ENCODE measurements at regions not wholly inside any gene's neighbourhood (a gene's known extent, or its start where the extent isn't known, plus 50 kb on each side); places are given as distances from the start of the nearest gene placed in this dataset.

GRCh38 chr11:97279341-97279740, 889.5 kb downstream of the JRKL start:
- Histone ChIP-seq H3K4me3 (ENCODE audit: low read depth, low read length) (no peak overlapping the region), H3K36me3 (replicated peaks) (no peaks in the 10 kb centered on the region), H3K27ac (no peak overlapping the region), H3K27me3 (replicated peaks) (no peaks in the 10 kb centered on the region)
- no peak for DNase-seq
- in situ Hi-C loops (cut with HindIII; ENCODE audit: low pct_ligation_motif_present, low sequenced_read_pairs), result no loop called here
- no peak for TF ChIP-seq CTCF (IDR thresholded peaks at IDR 0.05; ENCODE audit: low read depth, low read length, missing control alignments)

GRCh38 chr11:97280347-97280746, 890.5 kb downstream of the JRKL start:
- Histone ChIP-seq H3K36me3 (replicated peaks) (no peaks in the 10 kb centered on the region), H3K4me3 (ENCODE audit: low read depth, low read length) (no peak overlapping the region), H3K27me3 (replicated peaks) (no peaks in the 10 kb centered on the region), H3K27ac (no peak overlapping the region)
- no peak for TF ChIP-seq CTCF (IDR thresholded peaks at IDR 0.05; ENCODE audit: low read depth, low read length, missing control alignments)
- in situ Hi-C loops (cut with HindIII; ENCODE audit: low pct_ligation_motif_present, low sequenced_read_pairs), result no loop called here
- DNase-seq, result no peak

GRCh38 chr11:97289823-97290222, 900.0 kb downstream of the JRKL start:
- in situ Hi-C loops (cut with HindIII; ENCODE audit: low pct_ligation_motif_present, low sequenced_read_pairs), result no loop called here
- Histone ChIP-seq H3K27me3 (replicated peaks) (no peaks in the 10 kb centered on the region), H3K4me3 (ENCODE audit: low read depth, low read length) (no peak overlapping the region), H3K27ac (no peak overlapping the region), H3K36me3 (replicated peaks) (no peaks in the 10 kb centered on the region)
- no peak for TF ChIP-seq CTCF (IDR thresholded peaks at IDR 0.05; ENCODE audit: low read depth, low read length, missing control alignments)
- no peak for DNase-seq

- Histone ChIP-seq H3K4me3 (ENCODE audit: low read depth, low read length) (no peak overlapping the region), H3K27me3 (replicated peaks) (no peaks in the 10 kb centered on the region), H3K36me3 (replicated peaks) (no peaks in the 10 kb centered on the region), H3K27ac (no peak overlapping the region)
- no peak for TF ChIP-seq CTCF (IDR thresholded peaks at IDR 0.05; ENCODE audit: low read depth, low read length, missing control alignments)
- in situ Hi-C loops (cut with HindIII; ENCODE audit: low pct_ligation_motif_present, low sequenced_read_pairs), result no loop called here
- no peak for DNase-seq
Measured at GRCh38 chr11:97290464-97291041, 900.7 kb downstream of the JRKL start.

GRCh38 chr11:97296301-97296700, 906.5 kb downstream of the JRKL start:
- Histone ChIP-seq H3K4me3 (ENCODE audit: low read depth, low read length) (no peak overlapping the region), H3K27me3 (replicated peaks) (no peaks in the 10 kb centered on the region), H3K27ac (no peak overlapping the region), H3K36me3 (replicated peaks) (no peaks in the 10 kb centered on the region)
- in situ Hi-C loops (cut with HindIII; ENCODE audit: low pct_ligation_motif_present, low sequenced_read_pairs), result no loop called here
- TF ChIP-seq CTCF (IDR thresholded peaks at IDR 0.05; ENCODE audit: low read depth, low read length, missing control alignments), result no peak
- DNase-seq, result no peak

- Histone ChIP-seq H3K27me3 (replicated peaks) (no peaks in the 10 kb centered on the region), H3K4me3 (ENCODE audit: low read depth, low read length) (no peak overlapping the region), H3K27ac (no peak overlapping the region), H3K36me3 (replicated peaks) (no peaks in the 10 kb centered on the region)
- no peak for DNase-seq
- in situ Hi-C loops (cut with HindIII; ENCODE audit: low pct_ligation_motif_present, low sequenced_read_pairs), result no loop called here
- no peak for TF ChIP-seq CTCF (IDR thresholded peaks at IDR 0.05; ENCODE audit: low read depth, low read length, missing control alignments)
Measured at GRCh38 chr11:97309291-97309690, 919.5 kb downstream of the JRKL start.

Measured in brain microvascular endothelial cell (primary cell).